ENCODE measurements at regions not wholly inside any gene's neighbourhood (a gene's known extent, or its start where the extent isn't known, plus 50 kb on each side); places are given as distances from the start of the nearest gene placed in this dataset.
"Not testable (repeated sequence)": the region's sequence is repeated elsewhere in the genome, so short reads cannot be mapped to it uniquely, and the experiment has no call there.

GRCh38 chr1:229859026-229859425 lies 208.0 kb upstream of the GALNT2 start:
- Histone ChIP-seq H3K36me3 (ENCODE audit: control insufficient read depth in 2 of 2, insufficient read depth in 2 of 2, low read length in 1 of 2) (no peaks in the 10 kb centered on the region), H3K27me3 (ENCODE audit: control insufficient read depth in 1 of 2, insufficient read depth in 2 of 2, low read length in 2 of 2) (peaks cover 0 to 2% of the 10 kb centered on the region in 2 donors), H3K9me3 (ENCODE audit: control insufficient read depth in 2 of 2, insufficient read depth in 1 of 2, low read depth in 1 of 2, low read length in 1 of 2) (no peaks in the 10 kb centered on the region), H3K27ac (ENCODE audit: low read depth in 2 of 2, low read length in 1 of 2) (no peak overlapping the region), H3K4me1 (ENCODE audit: control insufficient read depth in 2 of 2, insufficient read depth in 2 of 2, low read length in 1 of 2) (peaks cover 0 to under 1% of the 10 kb centered on the region in 2 donors), H3K4me3 (ENCODE audit: low read depth in 1 of 2, low read length in 2 of 2) (no peak overlapping the region)
- WGBS, 2 donors: 81 to 84% methylated on average over 5 of the region's 5 CpGs

GRCh38 chr1:229860926-229861325 lies 206.1 kb upstream of the GALNT2 start:
- H3K4me1 ChIP-seq (ENCODE audit: control insufficient read depth in 2 of 2, insufficient read depth in 2 of 2, low read length in 1 of 2): peaks cover 0 to 2% of the 10 kb centered on the region in 2 donors
- H3K27me3 ChIP-seq (ENCODE audit: control insufficient read depth in 1 of 2, insufficient read depth in 2 of 2, low read length in 2 of 2): peaks cover 0 to 2% of the 10 kb centered on the region in 2 donors
- no peak overlapping the region for H3K27ac ChIP-seq (ENCODE audit: low read depth in 2 of 2, low read length in 1 of 2)
- no peak overlapping the region for H3K4me3 ChIP-seq (ENCODE audit: low read depth in 1 of 2, low read length in 2 of 2)
- WGBS, 2 donors: 86 to 90% methylated on average over 6 of the region's 6 CpGs
- no peaks in the 10 kb centered on the region for H3K9me3 ChIP-seq (ENCODE audit: control insufficient read depth in 2 of 2, insufficient read depth in 1 of 2, low read depth in 1 of 2, low read length in 1 of 2)
- H3K36me3 ChIP-seq (ENCODE audit: control insufficient read depth in 2 of 2, insufficient read depth in 2 of 2, low read length in 1 of 2): no peaks in the 10 kb centered on the region

DNA sequence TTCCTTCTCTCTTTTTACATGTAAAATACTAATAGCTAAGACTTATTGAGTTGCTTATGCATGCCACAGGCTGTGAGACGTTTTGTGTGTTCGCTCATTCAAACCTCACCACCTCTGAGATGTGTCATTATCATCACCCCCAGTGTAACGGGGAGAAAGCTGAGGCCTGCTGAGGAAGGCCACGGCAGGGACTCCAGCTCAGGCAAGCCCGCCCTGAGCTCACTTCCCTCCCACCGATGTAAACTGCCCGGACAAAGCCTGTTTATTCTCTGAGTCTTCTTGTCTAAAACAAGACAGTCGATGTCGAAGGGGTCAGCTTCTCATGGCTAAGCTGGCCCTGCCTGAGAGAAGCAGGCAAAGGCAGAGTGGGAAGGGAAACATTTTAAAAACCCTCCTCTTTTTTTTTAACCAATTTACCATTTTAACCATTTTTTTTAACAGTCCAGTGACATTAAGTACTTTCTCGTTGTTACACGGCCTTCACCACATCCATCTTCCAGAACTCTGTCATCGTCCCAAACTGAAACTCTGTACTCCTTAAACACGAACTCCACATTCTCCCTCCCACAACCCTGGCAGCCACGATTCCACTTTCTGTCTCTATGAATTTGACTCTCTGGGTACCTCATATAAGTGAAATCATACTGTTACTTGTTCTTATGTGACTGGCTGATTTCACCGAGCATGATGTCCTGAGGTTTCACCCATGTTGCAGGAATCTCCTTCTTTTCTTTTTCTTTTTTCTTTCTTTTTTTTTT lies 204.8 kb upstream of the GALNT2 start:
- WGBS, 2 donors: 56 to 66% methylated on average over 15 of the region's 15 CpGs
- Histone ChIP-seq H3K4me1 (ENCODE audit: control insufficient read depth in 2 of 2, insufficient read depth in 2 of 2, low read length in 1 of 2) (peaks cover 0 to 2% of the 10 kb centered on the region in 2 donors), H3K9me3 (ENCODE audit: control insufficient read depth in 2 of 2, insufficient read depth in 1 of 2, low read depth in 1 of 2, low read length in 1 of 2) (no peaks in the 10 kb centered on the region), H3K27me3 (ENCODE audit: control insufficient read depth in 1 of 2, insufficient read depth in 2 of 2, low read length in 2 of 2) (peaks cover 0 to 2% of the 10 kb centered on the region in 2 donors), H3K27ac (ENCODE audit: low read depth in 2 of 2, low read length in 1 of 2) (no peak overlapping the region), H3K4me3 (ENCODE audit: low read depth in 1 of 2, low read length in 2 of 2) (no peak overlapping the region), H3K36me3 (ENCODE audit: control insufficient read depth in 2 of 2, insufficient read depth in 2 of 2, low read length in 1 of 2) (no peaks in the 10 kb centered on the region)

DNA sequence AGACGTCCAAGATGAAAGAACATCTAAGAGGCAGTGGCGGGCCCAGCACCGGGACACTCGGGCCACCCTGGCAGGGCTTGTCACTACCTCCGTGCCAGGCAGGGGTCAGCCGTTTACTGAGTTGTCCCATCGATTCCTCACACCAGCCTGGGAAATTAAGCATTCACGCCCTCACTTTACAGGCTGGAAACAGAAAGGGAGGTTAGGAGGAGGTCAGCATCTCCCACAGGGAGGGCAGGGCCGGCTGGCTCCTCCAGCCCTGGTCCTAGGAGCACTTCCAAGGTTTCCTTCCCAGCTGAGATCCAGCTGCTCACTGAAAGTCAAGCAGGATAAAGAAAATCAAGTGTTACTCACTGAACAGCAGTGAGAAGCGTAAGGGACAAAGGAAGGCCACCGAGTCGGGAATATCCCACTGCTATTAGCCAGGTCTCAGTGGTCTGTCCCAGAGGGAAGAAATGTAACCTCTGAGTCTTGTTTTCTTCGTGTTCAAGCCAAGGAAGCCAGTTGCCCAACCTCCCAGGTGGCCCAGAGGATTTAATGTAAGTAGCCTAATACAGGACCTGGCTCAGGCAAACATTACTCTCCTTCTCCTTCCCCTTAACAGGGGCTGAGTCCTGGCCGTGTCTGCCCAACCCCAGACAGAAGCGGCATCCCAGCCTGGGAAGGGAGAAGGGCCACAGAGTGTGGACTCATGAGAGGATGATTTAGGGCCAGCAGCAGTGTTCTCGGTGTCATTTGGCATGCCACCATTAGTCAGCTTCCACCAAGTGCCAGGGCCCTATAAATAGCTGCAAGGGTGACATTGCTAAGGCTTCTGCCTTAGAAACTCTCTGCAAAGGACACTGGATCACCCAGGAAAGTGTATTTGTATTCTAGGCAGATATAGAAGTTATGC lies 203.1 kb upstream of the GALNT2 start:
- 77 to 79% methylated on average over 16 of the region's 16 CpGs for WGBS, 2 donors
- H3K4me3 ChIP-seq (ENCODE audit: low read depth in 1 of 2, low read length in 2 of 2): no peak overlapping the region
- H3K36me3 ChIP-seq (ENCODE audit: control insufficient read depth in 2 of 2, insufficient read depth in 2 of 2, low read length in 1 of 2): no peaks in the 10 kb centered on the region
- no peaks in the 10 kb centered on the region for H3K9me3 ChIP-seq (ENCODE audit: control insufficient read depth in 2 of 2, insufficient read depth in 1 of 2, low read depth in 1 of 2, low read length in 1 of 2)
- peaks cover 0 to 2% of the 10 kb centered on the region in 2 donors for H3K27me3 ChIP-seq (ENCODE audit: control insufficient read depth in 1 of 2, insufficient read depth in 2 of 2, low read length in 2 of 2)
- no peak overlapping the region for H3K27ac ChIP-seq (ENCODE audit: low read depth in 2 of 2, low read length in 1 of 2)
- peaks cover 0 to 2% of the 10 kb centered on the region in 2 donors for H3K4me1 ChIP-seq (ENCODE audit: control insufficient read depth in 2 of 2, insufficient read depth in 2 of 2, low read length in 1 of 2)

GRCh38 chr1:229864686-229865230 lies 202.3 kb upstream of the GALNT2 start:
- Histone ChIP-seq H3K9me3 (ENCODE audit: control insufficient read depth in 2 of 2, insufficient read depth in 1 of 2, low read depth in 1 of 2, low read length in 1 of 2) (no peaks in the 10 kb centered on the region), H3K27ac (ENCODE audit: low read depth in 2 of 2, low read length in 1 of 2) (no peak overlapping the region)
- 93% methylated on average over 15 of the region's 15 CpGs for WGBS, 2 donors

GRCh38 chr1:229865321-229865720 lies 201.7 kb upstream of the GALNT2 start:
- not testable (repeated sequence) for H3K27me3 ChIP-seq (ENCODE audit: control insufficient read depth in 1 of 2, insufficient read depth in 2 of 2, low read length in 2 of 2); H3K9me3 ChIP-seq (ENCODE audit: control insufficient read depth in 2 of 2, insufficient read depth in 1 of 2, low read depth in 1 of 2, low read length in 1 of 2); H3K36me3 ChIP-seq (ENCODE audit: control insufficient read depth in 2 of 2, insufficient read depth in 2 of 2, low read length in 1 of 2); H3K4me3 ChIP-seq (ENCODE audit: low read depth in 1 of 2, low read length in 2 of 2); H3K4me1 ChIP-seq (ENCODE audit: control insufficient read depth in 2 of 2, insufficient read depth in 2 of 2, low read length in 1 of 2); H3K27ac ChIP-seq (ENCODE audit: low read depth in 2 of 2, low read length in 1 of 2)
- 90 to 97% methylated on average over 24 to 32 of the region's 32 CpGs for WGBS, 2 donors

More at GRCh38 chr1:229864686-229865230, 202.3 kb upstream of the GALNT2 start:
- H3K4me1 ChIP-seq (ENCODE audit: control insufficient read depth in 2 of 2, insufficient read depth in 2 of 2, low read length in 1 of 2): peaks cover 0 to 2% of the 10 kb centered on the region in 2 donors
- H3K36me3 ChIP-seq (ENCODE audit: control insufficient read depth in 2 of 2, insufficient read depth in 2 of 2, low read length in 1 of 2): no peaks in the 10 kb centered on the region
- no peaks in the 10 kb centered on the region for H3K27me3 ChIP-seq (ENCODE audit: control insufficient read depth in 1 of 2, insufficient read depth in 2 of 2, low read length in 2 of 2)
- no peak overlapping the region for H3K4me3 ChIP-seq (ENCODE audit: low read depth in 1 of 2, low read length in 2 of 2)

DNA sequence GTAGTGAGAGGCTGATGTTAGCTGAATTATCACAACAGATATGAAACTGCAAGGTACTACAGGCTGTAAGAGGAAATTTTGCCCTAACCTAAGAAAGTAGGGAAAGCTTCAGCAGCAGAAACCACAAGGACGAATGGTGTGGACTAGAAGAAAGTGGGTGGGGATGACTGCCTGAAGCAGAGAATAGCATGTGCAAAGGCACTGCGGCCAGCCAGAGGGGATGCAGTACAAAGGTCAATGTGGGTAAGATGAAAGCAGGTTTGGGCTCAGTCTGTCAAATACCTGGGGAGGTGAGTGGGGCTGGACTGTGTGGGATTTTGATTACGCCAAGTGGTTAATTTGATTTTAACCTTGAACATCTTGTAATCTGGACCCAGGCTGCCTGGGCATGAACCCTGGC lies 199.3 kb upstream of the GALNT2 start:
- WGBS, 2 donors: 85 to 91% methylated on average over 3 of the region's 3 CpGs
- no peaks in the 10 kb centered on the region for H3K9me3 ChIP-seq (ENCODE audit: control insufficient read depth in 2 of 2, insufficient read depth in 1 of 2, low read depth in 1 of 2, low read length in 1 of 2)
- H3K36me3 ChIP-seq (ENCODE audit: control insufficient read depth in 2 of 2, insufficient read depth in 2 of 2, low read length in 1 of 2): no peaks in the 10 kb centered on the region
- H3K4me1 ChIP-seq (ENCODE audit: control insufficient read depth in 2 of 2, insufficient read depth in 2 of 2, low read length in 1 of 2): peaks cover 0 to 2% of the 10 kb centered on the region in 2 donors
- H3K27me3 ChIP-seq (ENCODE audit: control insufficient read depth in 1 of 2, insufficient read depth in 2 of 2, low read length in 2 of 2): no peaks in the 10 kb centered on the region
- no peak overlapping the region for H3K4me3 ChIP-seq (ENCODE audit: low read depth in 1 of 2, low read length in 2 of 2)
- H3K27ac ChIP-seq (ENCODE audit: low read depth in 2 of 2, low read length in 1 of 2): no peak overlapping the region

DNA sequence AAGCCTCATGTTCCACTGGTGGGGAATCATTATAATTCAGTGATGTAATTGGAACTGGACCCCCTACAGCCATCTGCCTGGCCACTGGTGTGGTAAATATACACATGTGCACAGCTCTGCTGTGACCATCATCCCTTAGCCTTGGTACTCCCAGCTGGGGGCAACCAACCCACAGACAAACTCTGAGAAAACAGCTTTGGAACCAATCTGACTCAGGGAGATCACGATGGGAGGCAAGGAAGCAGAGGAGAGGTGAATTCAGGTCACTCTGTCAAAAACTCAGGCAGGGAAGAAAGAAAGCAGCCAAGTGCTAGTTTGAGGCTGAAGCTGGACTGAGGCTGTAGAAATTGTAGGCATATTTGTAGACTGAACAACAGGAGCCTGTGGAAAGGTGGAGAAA lies 197.8 kb upstream of the GALNT2 start:
- Histone ChIP-seq H3K27ac (ENCODE audit: low read depth in 2 of 2, low read length in 1 of 2) (no peak overlapping the region), H3K4me1 (ENCODE audit: control insufficient read depth in 2 of 2, insufficient read depth in 2 of 2, low read length in 1 of 2) (peaks cover 0 to under 1% of the 10 kb centered on the region in 2 donors), H3K9me3 (ENCODE audit: control insufficient read depth in 2 of 2, insufficient read depth in 1 of 2, low read depth in 1 of 2, low read length in 1 of 2) (no peaks in the 10 kb centered on the region), H3K4me3 (ENCODE audit: low read depth in 1 of 2, low read length in 2 of 2) (no peak overlapping the region), H3K36me3 (ENCODE audit: control insufficient read depth in 2 of 2, insufficient read depth in 2 of 2, low read length in 1 of 2) (no peaks in the 10 kb centered on the region), H3K27me3 (ENCODE audit: control insufficient read depth in 1 of 2, insufficient read depth in 2 of 2, low read length in 2 of 2) (no peaks in the 10 kb centered on the region)
- 54 to 83% methylated on average over 1 of the region's 1 CpG for WGBS, 2 donors

- WGBS, 2 donors: 66 to 72% methylated on average over 4 of the region's 4 CpGs
- Histone ChIP-seq H3K4me3 (ENCODE audit: low read depth in 1 of 2, low read length in 2 of 2) (no peak overlapping the region), H3K27me3 (ENCODE audit: control insufficient read depth in 1 of 2, insufficient read depth in 2 of 2, low read length in 2 of 2) (no peaks in the 10 kb centered on the region), H3K27ac (ENCODE audit: low read depth in 2 of 2, low read length in 1 of 2) (no peak overlapping the region), H3K36me3 (ENCODE audit: control insufficient read depth in 2 of 2, insufficient read depth in 2 of 2, low read length in 1 of 2) (no peaks in the 10 kb centered on the region), H3K4me1 (ENCODE audit: control insufficient read depth in 2 of 2, insufficient read depth in 2 of 2, low read length in 1 of 2) (no peaks in the 10 kb centered on the region), H3K9me3 (ENCODE audit: control insufficient read depth in 2 of 2, insufficient read depth in 1 of 2, low read depth in 1 of 2, low read length in 1 of 2) (no peaks in the 10 kb centered on the region)
These were observed 197.4 kb upstream of the GALNT2 start for GRCh38 chr1:229869687-229870086.

All from esophagus (tissue), 2 donors.